Right lobe of liver (tissue), 4 donors: ENCODE measurements at regions not wholly inside any gene's neighbourhood (a gene's known extent, or its start where the extent isn't known, plus 50 kb on each side); places are given as distances from the start of the nearest gene placed in this dataset.

ENCODE experiments used
- POLR2A ChIP-seq: fragments of 450-650 bp; IDR thresholded peaks from one replicate; pipeline ENCODE4 v1.6.1; 2017; ENCODE audit warnings: antibody characterized with exemption, mild to moderate bottlenecking
- TF ChIP-seq, protein P1 (sequence below), 4 donors: fragments of 200-600 bp in 3 of 4; fragments of 450-650 bp in 1 of 4; IDR thresholded peaks; one replicate each; pipeline versions ENCODE4 v1.5.1 to v1.8.0; 2016 to 2022; ENCODE audit warnings: antibody characterized with exemption in 4 of 4, mild to moderate bottlenecking in 2 of 4
- donor health status: DM: no; HTN: no; CAD: no.
- donor health status: DM: no; HTN: no; CAD: no.
- donor health status: DM: no; HTN: yes; CAD: no.

DNA sequence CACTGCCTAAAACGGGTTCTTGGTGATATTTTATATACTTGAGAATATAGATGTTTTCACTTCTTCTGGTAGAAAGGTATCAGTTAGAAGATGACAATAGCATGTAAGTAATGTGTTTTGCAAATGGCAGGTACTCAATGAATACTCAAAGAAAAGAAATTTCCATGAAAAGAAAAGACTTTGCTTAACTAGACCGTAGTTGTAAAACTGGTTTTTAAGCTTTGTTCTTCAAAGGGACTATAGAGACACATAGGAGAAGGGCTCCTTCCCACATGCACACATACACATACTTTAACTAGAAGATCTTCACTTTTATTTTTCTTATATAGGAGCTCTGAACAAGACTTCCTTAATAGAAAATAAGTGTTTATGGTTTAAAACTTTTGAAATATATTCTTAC, 215.3 kb upstream of the RND3 start:
- TF ChIP-seq, protein P1, sequence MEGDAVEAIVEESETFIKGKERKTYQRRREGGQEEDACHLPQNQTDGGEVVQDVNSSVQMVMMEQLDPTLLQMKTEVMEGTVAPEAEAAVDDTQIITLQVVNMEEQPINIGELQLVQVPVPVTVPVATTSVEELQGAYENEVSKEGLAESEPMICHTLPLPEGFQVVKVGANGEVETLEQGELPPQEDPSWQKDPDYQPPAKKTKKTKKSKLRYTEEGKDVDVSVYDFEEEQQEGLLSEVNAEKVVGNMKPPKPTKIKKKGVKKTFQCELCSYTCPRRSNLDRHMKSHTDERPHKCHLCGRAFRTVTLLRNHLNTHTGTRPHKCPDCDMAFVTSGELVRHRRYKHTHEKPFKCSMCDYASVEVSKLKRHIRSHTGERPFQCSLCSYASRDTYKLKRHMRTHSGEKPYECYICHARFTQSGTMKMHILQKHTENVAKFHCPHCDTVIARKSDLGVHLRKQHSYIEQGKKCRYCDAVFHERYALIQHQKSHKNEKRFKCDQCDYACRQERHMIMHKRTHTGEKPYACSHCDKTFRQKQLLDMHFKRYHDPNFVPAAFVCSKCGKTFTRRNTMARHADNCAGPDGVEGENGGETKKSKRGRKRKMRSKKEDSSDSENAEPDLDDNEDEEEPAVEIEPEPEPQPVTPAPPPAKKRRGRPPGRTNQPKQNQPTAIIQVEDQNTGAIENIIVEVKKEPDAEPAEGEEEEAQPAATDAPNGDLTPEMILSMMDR (IDR thresholded peaks at IDR 0.05), result no peak
- TF ChIP-seq POLR2A, result no peak
